DND-41 (cell line): ENCODE measurements at regions not wholly inside any gene's neighbourhood (a gene's known extent, or its start where the extent isn't known, plus 50 kb on each side); places are given as distances from the start of the nearest gene placed in this dataset.

Experiments used
- EZH2 ChIP-seq: IDR thresholded peaks from 3 replicates; pipeline ENCODE4 v1.6.1; 2012; ENCODE audit warnings: borderline replicate concordance, low read depth, mild to moderate bottlenecking, moderate library complexity, low read length, inconsistent platforms; ENCODE audit not compliant: severe bottlenecking
- TF ChIP-seq, protein P1 (sequence below): IDR thresholded peaks from 2 replicates; pipeline ENCODE4 v1.5.1; 2012; ENCODE audit warnings: borderline replicate concordance, low read length, moderate library complexity, mild to moderate bottlenecking; ENCODE audit not compliant: poor library complexity, severe bottlenecking; ENCODE audit errors: extremely low read depth

DNA sequence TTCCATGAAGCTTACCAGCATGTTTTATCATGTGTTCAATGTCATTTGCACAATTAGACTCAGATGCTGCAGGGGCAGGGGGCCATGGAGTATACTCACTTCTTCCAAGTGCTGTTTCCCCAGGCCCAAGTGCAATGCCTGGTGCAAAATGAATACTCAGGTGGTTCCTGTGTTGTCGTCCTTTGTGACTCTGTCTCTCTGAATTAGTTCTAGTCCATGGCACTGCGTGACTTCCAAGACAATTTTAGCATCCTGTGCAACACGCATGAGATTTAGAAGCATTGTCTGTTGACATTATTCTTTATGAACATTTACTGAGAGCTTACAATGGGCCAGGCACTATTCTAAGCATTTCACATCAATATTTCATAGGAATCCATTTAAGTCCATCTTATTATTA lies 769.7 kb upstream of the RBFOX1 start:
- TF ChIP-seq, protein P1, sequence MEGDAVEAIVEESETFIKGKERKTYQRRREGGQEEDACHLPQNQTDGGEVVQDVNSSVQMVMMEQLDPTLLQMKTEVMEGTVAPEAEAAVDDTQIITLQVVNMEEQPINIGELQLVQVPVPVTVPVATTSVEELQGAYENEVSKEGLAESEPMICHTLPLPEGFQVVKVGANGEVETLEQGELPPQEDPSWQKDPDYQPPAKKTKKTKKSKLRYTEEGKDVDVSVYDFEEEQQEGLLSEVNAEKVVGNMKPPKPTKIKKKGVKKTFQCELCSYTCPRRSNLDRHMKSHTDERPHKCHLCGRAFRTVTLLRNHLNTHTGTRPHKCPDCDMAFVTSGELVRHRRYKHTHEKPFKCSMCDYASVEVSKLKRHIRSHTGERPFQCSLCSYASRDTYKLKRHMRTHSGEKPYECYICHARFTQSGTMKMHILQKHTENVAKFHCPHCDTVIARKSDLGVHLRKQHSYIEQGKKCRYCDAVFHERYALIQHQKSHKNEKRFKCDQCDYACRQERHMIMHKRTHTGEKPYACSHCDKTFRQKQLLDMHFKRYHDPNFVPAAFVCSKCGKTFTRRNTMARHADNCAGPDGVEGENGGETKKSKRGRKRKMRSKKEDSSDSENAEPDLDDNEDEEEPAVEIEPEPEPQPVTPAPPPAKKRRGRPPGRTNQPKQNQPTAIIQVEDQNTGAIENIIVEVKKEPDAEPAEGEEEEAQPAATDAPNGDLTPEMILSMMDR, result no peak
- TF ChIP-seq EZH2, result no peak
